Tibial nerve (tissue), 4 donors: ENCODE measurements at regions not wholly inside any gene's neighbourhood (a gene's known extent, or its start where the extent isn't known, plus 50 kb on each side); places are given as distances from the start of the nearest gene placed in this dataset.

Experiments used
- DNase-seq, 2 donors: peaks; one replicate each; pipeline ENCODE4 v3.0.0-alpha.2; 2019; ENCODE audit warnings: low spot score in 2 of 2
- H3K27ac ChIP-seq, 4 donors: fragments of 200-600 bp; sonication (generic) in 3 of 4; one replicate each; pipeline ENCODE4 v1.5.1; 2017 to 2019; ENCODE audit warnings: mild to moderate bottlenecking in 1 of 4
- H3K27me3 ChIP-seq, 2 donors: fragments of 200-600 bp; sonication (generic) in 1 of 2; one replicate each; pipeline versions ENCODE4 v1.5.1 to v1.6.0; 2017 to 2019
- H3K36me3 ChIP-seq, 3 donors: fragments of 200-600 bp; sonication (generic); one replicate each; pipeline ENCODE4 v1.5.1; 2018 to 2019
- H3K4me1 ChIP-seq, 4 donors: fragments of 200-600 bp; sonication (generic) in 3 of 4; one replicate each; pipeline ENCODE4 v1.5.1; 2017 to 2019
- H3K4me3 ChIP-seq, 4 donors: fragments of 200-600 bp; sonication (generic) in 3 of 4; one replicate each; pipeline ENCODE4 v1.5.1; 2017 to 2019; ENCODE audit warnings: mild to moderate bottlenecking in 1 of 4, moderate library complexity in 1 of 4
- H3K9me3 ChIP-seq, 4 donors: fragments of 200-600 bp; sonication (generic) in 3 of 4; one replicate each; pipeline ENCODE4 v1.5.1; 2017 to 2019
- EP300 ChIP-seq, 2 donors: sonication (generic); formaldehyde crosslinking; IDR thresholded peaks; one replicate each; pipeline ENCODE4 v1.6.1; 2017; ENCODE audit warnings: antibody characterized with exemption in 2 of 2, mild to moderate bottlenecking in 1 of 2
- POLR2A ChIP-seq, 2 donors: fragments of 450-650 bp; IDR thresholded peaks; one replicate each; pipeline ENCODE4 v1.6.1; 2017; ENCODE audit warnings: antibody characterized with exemption in 2 of 2, mild to moderate bottlenecking in 2 of 2, moderate library complexity in 2 of 2
- WGBS, 2 donors: methylation state at CpG; one replicate each; pipeline ENCODE4 v1.1.5; 2018; 5-methylcytosine and 5-hydroxymethylcytosine counted together
- TF ChIP-seq, protein P1 (sequence below), 5 experiments: fragments of 200-600 bp in 3 of 5; fragments of 450-650 bp in 2 of 5; sonication (generic) in 3 of 5; IDR thresholded peaks; one replicate each; pipeline ENCODE4 v1.5.1; 2016 to 2019; ENCODE audit warnings: antibody characterized with exemption in 5 of 5, mild to moderate bottlenecking in 3 of 5, moderate library complexity in 2 of 5

DNA sequence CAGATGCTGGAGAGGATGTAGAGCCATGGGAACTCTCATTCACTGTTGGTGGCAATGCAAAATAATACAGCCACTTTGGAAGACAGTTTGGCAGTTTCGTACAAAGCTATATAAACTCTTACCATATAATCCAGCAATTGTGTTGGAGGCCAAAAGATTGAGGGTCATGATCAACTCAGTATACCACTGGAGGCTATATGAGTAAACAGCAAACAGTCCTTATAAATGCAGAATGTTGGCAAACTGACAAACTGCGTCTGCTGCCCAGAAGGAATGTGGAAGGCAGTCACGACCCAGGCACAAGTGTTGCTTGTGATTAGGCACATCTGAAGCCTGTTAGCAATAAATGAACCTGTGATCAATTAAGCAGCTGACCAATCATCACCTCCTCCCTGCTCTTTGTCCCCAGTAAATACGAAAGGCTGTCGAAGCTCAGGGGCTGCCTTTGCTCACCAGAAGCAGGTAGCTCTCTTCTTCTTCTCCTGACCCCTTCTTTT lies 98.1 kb upstream of the SPOPL start:
- Histone ChIP-seq H3K36me3 (no peaks in the 10 kb centered on the region), H3K4me3 (no peak overlapping the region), H3K27me3 (no peaks in the 10 kb centered on the region), H3K27ac (no peak overlapping the region), H3K9me3 (peaks cover 0 to 19% (median 5%) of the 10 kb centered on the region in 4 donors), H3K4me1 (no peaks in the 10 kb centered on the region)
- TF ChIP-seq EP300 (IDR thresholded peaks at IDR 0.05) (no peak), POLR2A (IDR thresholded peaks at IDR 0.05) (no peak)
- TF ChIP-seq, protein P1, sequence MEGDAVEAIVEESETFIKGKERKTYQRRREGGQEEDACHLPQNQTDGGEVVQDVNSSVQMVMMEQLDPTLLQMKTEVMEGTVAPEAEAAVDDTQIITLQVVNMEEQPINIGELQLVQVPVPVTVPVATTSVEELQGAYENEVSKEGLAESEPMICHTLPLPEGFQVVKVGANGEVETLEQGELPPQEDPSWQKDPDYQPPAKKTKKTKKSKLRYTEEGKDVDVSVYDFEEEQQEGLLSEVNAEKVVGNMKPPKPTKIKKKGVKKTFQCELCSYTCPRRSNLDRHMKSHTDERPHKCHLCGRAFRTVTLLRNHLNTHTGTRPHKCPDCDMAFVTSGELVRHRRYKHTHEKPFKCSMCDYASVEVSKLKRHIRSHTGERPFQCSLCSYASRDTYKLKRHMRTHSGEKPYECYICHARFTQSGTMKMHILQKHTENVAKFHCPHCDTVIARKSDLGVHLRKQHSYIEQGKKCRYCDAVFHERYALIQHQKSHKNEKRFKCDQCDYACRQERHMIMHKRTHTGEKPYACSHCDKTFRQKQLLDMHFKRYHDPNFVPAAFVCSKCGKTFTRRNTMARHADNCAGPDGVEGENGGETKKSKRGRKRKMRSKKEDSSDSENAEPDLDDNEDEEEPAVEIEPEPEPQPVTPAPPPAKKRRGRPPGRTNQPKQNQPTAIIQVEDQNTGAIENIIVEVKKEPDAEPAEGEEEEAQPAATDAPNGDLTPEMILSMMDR (IDR thresholded peaks at IDR 0.05), result no peak
- no peak for DNase-seq
- 54 to 68% methylated on average over 5 of the region's 5 CpGs for WGBS, 2 donors

DNA sequence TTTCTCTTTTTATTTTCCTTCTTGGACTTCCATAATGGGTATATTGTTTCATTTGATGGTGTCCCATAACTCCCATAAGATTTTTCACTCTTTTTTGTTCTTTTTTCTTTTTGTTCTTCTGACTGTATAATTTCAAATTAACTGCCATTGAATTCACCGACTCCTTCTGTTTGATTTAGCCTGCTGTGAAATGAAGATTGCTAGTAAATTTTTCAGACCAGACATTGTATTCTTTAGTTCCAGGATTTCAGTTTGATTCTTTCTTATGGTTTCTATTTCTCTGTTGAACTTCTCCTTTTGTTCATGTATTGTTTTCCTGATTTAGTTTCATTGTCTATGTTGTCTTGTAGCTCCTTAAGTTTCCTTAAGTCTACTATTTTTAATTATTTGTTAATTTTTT lies 87.6 kb upstream of the SPOPL start:
- DNase-seq, result no peak
- H3K4me1 ChIP-seq, result no peaks in the 10 kb centered on the region
- H3K36me3 ChIP-seq, result no peaks in the 10 kb centered on the region
- 90 to 95% methylated on average over 1 of the region's 1 CpG for WGBS, 2 donors
- peaks cover 0 to 36% (median 3%) of the 10 kb centered on the region in 4 donors for H3K9me3 ChIP-seq
- H3K27me3 ChIP-seq, result no peaks in the 10 kb centered on the region
- H3K4me3 ChIP-seq, result no peak overlapping the region
- no peak overlapping the region for H3K27ac ChIP-seq
- TF ChIP-seq POLR2A (IDR thresholded peaks at IDR 0.05) (no peak), EP300 (IDR thresholded peaks at IDR 0.05) (no peak)
- TF ChIP-seq, protein P1 (IDR thresholded peaks at IDR 0.05), result no peak

DNA sequence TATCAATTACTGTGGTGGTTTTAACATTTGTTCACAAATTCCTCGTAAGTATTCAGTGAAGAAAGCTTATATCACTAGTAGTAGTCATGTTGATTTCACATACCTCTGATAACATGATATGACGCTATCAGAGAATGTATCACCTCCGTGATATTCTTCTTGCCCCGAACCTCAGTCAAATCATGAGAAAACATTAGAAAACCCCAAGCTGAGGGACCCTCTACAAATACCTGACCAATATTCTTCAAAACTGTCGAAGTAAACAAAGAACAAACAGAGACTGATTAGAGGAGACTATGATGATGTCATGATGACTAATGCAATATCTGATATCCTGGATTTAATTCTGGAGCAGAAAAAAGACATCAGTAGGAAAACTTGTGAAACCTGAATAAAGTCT lies 85.6 kb upstream of the SPOPL start:
- no peak overlapping the region for H3K4me3 ChIP-seq
- 58 to 86% methylated on average over 5 of the region's 5 CpGs for WGBS, 2 donors
- TF ChIP-seq, protein P1 (IDR thresholded peaks at IDR 0.05), result no peak
- no peak for TF ChIP-seq POLR2A (IDR thresholded peaks at IDR 0.05)
- TF ChIP-seq EP300 (IDR thresholded peaks at IDR 0.05), result no peak
- no peaks in the 10 kb centered on the region for H3K27me3 ChIP-seq
- H3K36me3 ChIP-seq, result no peaks in the 10 kb centered on the region
- H3K4me1 ChIP-seq, result peaks cover 0 to under 1% (median 0%) of the 10 kb centered on the region in 4 donors
- no peak overlapping the region for H3K27ac ChIP-seq
- DNase-seq, result no peak
- peaks cover 0 to 26% (median 3%) of the 10 kb centered on the region in 4 donors for H3K9me3 ChIP-seq

DNA sequence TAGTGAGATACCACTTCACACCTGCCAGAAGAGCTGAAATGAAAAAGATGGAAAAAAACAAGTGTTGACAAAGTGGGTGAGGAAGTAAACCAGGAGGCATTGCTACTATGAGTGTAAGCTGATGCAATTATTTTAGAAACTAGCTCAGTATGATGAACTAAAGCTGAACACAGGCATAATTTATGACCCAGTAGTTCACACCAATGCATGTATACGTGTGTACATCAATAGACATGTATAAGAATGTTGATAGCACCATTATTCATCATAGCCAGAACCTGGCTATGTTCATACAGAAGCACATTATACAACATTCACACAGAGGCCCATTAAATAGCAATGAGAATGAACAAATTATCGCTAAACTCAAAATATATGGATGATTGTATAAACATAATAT lies 83.1 kb upstream of the SPOPL start:
- Histone ChIP-seq H3K36me3 (no peaks in the 10 kb centered on the region), H3K27me3 (no peaks in the 10 kb centered on the region), H3K27ac (no peak overlapping the region), H3K4me3 (no peak overlapping the region), H3K9me3 (peaks cover 0 to 12% (median 0%) of the 10 kb centered on the region in 4 donors), H3K4me1 (peaks cover 0 to 18% (median 0%) of the 10 kb centered on the region in 4 donors)
- WGBS, 2 donors, result 94 to 95% methylated on average over 2 of the region's 2 CpGs
- TF ChIP-seq, protein P1 (IDR thresholded peaks at IDR 0.05), result no peak
- TF ChIP-seq EP300 (IDR thresholded peaks at IDR 0.05) (no peak), POLR2A (IDR thresholded peaks at IDR 0.05) (no peak)
- DNase-seq, result no peak

DNA sequence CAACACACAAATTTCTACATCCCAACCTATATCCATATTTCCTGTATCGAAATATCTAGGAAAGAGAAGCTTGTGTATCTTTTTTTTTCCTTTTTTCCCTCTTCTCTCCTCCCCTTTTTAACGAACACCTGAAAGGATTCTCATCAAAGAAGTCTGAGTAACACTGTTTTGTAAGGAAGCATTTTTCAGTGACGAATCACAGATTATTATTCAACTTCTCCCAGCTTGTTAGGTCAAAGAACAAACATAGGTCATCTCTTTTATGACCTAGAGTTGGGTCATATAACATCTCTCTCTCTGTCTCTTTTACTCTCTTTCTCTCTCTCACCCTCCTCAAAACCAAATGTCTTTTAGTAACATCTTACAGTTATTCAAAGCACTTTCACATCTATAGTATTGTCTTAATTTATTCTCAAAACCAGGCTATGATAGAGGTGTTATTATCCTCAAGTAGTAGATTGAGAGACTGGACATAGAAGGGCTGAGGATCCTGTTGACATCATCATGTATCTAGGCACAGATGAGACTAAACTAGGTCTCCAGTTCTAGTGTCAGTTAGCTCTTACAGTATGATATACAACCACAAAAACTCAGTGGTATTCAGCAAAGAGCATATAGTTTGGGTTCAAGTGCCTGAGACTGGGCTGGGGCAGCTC lies 80.1 kb upstream of the SPOPL start:
- no peak overlapping the region for H3K27ac ChIP-seq
- TF ChIP-seq, protein P1 (IDR thresholded peaks at IDR 0.05), result no peak
- TF ChIP-seq EP300 (IDR thresholded peaks at IDR 0.05) (no peak), POLR2A (IDR thresholded peaks at IDR 0.05) (no peak)
- peaks cover 0 to 18% (median 0%) of the 10 kb centered on the region in 4 donors for H3K4me1 ChIP-seq

More for the DNA sequence above, 80.1 kb upstream of the SPOPL start:
- Histone ChIP-seq H3K36me3 (no peaks in the 10 kb centered on the region), H3K9me3 (peaks cover 0 to 8% (median 0%) of the 10 kb centered on the region in 4 donors), H3K4me3 (no peak overlapping the region), H3K27me3 (no peaks in the 10 kb centered on the region)
- WGBS, 2 donors, result 74 to 79% methylated on average over 3 of the region's 3 CpGs
- DNase-seq, result no peak
